ENCODE measurements at regions not wholly inside any gene's neighbourhood (a gene's known extent, or its start where the extent isn't known, plus 50 kb on each side); places are given as distances from the start of the nearest gene placed in this dataset.

DNA sequence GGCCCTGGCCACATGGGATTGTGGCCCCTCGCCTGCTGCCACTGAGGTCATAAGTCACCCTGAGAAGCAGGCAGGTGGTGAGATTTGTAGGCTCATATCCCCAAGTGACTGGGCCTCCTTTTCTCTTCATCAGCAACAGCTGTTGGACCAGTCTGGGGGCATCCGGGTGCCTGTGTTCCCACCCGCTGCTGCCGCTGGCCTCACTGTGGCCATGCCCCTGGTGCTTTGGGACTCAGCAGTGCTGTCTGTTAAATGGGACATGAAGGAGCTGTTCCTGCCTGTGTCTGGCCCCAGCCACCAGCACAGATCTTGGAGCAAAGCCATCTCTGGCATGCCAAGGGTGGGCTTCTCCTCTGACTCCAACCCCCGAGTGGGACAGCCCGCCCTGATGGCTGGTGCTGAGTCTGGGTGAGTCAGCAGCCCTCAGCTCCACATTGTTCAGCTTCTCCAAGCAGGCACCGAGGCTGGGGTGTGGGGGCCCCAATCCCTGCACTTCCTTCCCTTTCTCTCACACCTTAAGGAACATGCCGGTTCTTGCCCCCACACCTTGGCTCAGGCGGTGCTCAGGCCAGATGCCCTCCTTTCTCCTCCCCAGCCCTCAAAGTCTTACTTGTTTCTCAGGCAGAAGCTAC is 207.9 kb downstream of the GLI2 start:
- no peak for DNase-seq
- H3K36me3 Mint-ChIP-seq (ENCODE audit: low read depth) = no peaks in the 10 kb centered on the region
- no peaks in the 10 kb centered on the region for H3K27me3 Mint-ChIP-seq
- CTCF ChIA-PET = no interaction called here
- no peaks in the 10 kb centered on the region for H3K9me3 Mint-ChIP-seq
- H3K4me1 Mint-ChIP-seq = no peaks in the 10 kb centered on the region
- no peak overlapping the region for H3K4me3 Mint-ChIP-seq
- H3K27ac Mint-ChIP-seq = no peak overlapping the region
- POLR2A ChIA-PET = no interaction called here

DNA sequence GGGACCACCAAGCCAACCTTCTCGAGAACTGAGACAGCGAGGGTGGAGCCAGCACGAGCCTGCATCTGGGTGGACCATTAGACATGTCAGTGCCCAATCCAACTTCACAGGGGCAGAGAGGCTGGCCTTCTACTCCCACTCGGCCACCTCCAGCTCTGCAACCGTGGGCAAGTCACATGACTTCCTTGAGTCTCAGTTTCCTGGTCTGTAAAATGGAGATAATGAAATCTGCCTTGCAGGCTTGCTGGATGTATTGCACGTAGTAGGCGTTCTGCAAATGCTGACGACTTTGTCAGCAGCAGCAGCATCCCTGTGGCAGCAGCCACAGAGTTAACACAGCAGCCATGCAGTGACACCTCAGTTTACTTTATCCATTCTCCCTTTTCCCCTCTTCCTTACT is 208.9 kb downstream of the GLI2 start:
- ChIA-PET CTCF (no interaction called here), POLR2A (no interaction called here)

DNA sequence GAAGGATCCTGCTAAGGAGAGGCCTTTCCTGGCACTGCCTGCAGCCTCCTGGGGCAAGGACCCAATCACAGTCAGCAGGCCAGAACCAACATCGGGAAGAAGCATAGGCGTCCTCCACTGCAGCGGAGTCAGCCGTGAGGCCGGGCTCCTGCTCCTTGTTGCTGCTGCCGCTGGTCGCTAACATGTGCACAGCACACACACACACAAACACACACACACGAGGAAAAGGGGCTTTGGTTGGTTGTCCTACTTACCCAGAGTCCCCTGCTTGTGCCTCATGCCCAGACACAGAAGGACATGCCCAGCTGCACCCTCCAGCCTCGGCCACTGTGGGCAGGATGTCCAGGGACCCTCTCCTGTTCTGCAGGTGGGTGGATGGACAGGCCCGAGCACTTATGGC is 209.4 kb downstream of the GLI2 start:
- Mint-ChIP-seq H3K4me1 (peaks cover 4% of the 10 kb centered on the region), H3K27ac (no peak overlapping the region), H3K4me3 (no peak overlapping the region), H3K27me3 (no peaks in the 10 kb centered on the region), H3K9me3 (no peaks in the 10 kb centered on the region), H3K36me3 (ENCODE audit: low read depth) (no peaks in the 10 kb centered on the region)
- ChIA-PET CTCF (no interaction called here), POLR2A (no interaction called here)
- no peak for DNase-seq

More for the DNA sequence above, 208.9 kb downstream of the GLI2 start:
- Mint-ChIP-seq H3K27ac (no peak overlapping the region), H3K9me3 (no peaks in the 10 kb centered on the region), H3K4me3 (no peak overlapping the region), H3K4me1 (no peaks in the 10 kb centered on the region), H3K36me3 (ENCODE audit: low read depth) (no peaks in the 10 kb centered on the region), H3K27me3 (no peaks in the 10 kb centered on the region)
- DNase-seq = no peak

DNA sequence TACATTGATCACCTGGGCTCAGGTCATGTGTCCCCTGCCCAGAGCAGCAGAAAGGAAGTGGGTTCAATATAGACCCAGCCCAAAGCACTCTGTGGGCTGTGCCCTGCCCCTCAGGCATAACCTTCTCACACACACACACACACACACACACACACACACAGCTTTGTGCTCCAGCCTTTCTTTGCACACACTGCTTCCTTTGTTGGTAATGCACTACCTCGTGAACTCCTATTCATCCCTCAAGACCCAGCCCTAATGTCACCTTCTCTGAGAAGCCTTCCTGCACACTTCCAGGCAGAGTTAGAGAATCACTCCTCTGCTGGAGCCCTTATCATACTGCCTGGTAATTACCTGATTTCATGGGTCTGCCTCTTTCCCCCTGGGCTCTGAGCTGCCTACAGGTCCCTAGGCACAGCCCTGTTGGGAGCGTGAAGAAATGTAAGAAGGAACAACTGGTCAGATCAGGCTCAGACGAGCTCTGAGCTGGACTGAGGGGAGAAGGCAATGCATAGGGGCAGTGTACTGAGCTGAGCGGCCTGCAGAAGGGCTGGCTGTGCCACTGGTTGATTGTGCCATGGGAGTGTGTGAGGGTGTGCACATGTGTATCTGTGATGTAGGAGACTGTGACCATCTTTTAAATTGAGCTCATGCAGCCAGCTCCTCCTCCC is 210.3 kb downstream of the GLI2 start:
- DNase-seq = no peak
- no peaks in the 10 kb centered on the region for H3K36me3 Mint-ChIP-seq (ENCODE audit: low read depth)
- POLR2A ChIA-PET = no interaction called here
- H3K27ac Mint-ChIP-seq = no peak overlapping the region
- no peaks in the 10 kb centered on the region for H3K27me3 Mint-ChIP-seq
- no peak overlapping the region for H3K4me3 Mint-ChIP-seq
- CTCF ChIA-PET = interaction anchor here (1.1 to 1.7 kb wide), 3 partner anchors 10 to 26 kb away, joined by 3 to 4 read pairs (median 3); no protein-coding TSS in a partner anchor
- no peaks in the 10 kb centered on the region for H3K9me3 Mint-ChIP-seq
- peaks cover 5% of the 10 kb centered on the region for H3K4me1 Mint-ChIP-seq

GRCh38 chr2:120947327-120947726 is 211.7 kb downstream of the GLI2 start:
- ChIA-PET CTCF (interaction anchor here (1.7 kb wide), 1 partner anchor 9 kb away, joined by 3 read pairs; no protein-coding TSS in a partner anchor), POLR2A (no interaction called here)
- no peaks in the 10 kb centered on the region for H3K9me3 Mint-ChIP-seq
- no peak for DNase-seq
- H3K27ac Mint-ChIP-seq = no peak overlapping the region
- H3K36me3 Mint-ChIP-seq (ENCODE audit: low read depth) = no peaks in the 10 kb centered on the region
- peaks cover 5% of the 10 kb centered on the region for H3K4me1 Mint-ChIP-seq
- no peaks in the 10 kb centered on the region for H3K27me3 Mint-ChIP-seq
- no peak overlapping the region for H3K4me3 Mint-ChIP-seq

DNA sequence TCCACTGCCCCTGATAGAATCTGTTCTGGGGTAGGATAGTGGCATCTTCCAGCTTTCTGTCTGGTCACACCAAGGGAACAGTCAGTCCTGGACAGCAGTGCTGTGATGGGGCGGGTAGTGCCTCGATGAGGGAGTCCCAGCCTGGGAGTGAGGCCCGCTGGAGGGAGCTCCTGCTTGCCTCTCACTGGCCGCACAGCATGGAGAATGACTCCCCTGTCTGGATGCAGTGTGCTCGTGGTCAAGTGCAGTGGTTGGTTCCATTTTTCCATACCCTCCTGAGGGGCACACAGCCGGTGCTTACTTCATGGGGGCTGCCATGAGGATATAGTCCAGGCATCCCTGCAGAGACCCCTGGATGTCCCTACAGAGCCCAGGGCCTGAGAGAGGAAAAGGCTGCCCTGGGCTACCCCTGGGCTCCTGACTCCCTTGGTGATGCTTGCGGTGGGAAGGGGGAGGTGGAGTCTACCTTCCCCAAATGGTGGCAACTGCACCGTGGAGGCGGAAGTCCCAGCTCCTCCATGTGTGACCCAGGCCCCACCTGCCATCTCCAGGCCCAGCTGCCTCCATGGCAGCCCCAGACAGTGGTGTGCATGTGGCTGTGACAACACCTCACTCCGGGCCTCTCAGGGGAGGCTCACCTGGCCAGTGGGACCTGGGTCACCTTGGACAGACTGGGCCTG is 212.5 kb downstream of the GLI2 start:
- ChIA-PET POLR2A (no interaction called here), CTCF (no interaction called here)
- peaks cover 5% of the 10 kb centered on the region for H3K4me1 Mint-ChIP-seq
- H3K36me3 Mint-ChIP-seq (ENCODE audit: low read depth) = no peaks in the 10 kb centered on the region
- no peak for DNase-seq
- no peaks in the 10 kb centered on the region for H3K9me3 Mint-ChIP-seq
- no peaks in the 10 kb centered on the region for H3K27me3 Mint-ChIP-seq
- H3K27ac Mint-ChIP-seq = no peak overlapping the region
- H3K4me3 Mint-ChIP-seq = no peak overlapping the region

DNA sequence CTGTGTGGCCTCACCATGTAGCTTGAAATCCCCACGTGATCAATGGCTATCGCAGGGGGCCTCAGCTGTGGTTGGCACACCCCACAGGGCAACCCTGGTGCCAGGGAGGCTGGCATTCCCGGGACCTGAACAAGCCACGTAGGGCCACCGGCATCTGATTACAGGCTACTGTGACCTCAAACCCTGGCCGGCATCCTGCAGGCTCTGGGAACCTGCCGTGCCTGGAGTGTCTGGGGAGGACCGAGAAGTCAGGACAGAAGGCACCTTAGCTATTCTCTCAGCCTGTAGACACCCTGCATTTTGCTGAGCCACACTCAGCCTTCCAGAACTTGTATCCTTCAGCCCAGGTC is 213.0 kb downstream of the GLI2 start:
- DNase-seq = no peak
- Mint-ChIP-seq H3K4me3 (no peak overlapping the region), H3K36me3 (ENCODE audit: low read depth) (no peaks in the 10 kb centered on the region), H3K9me3 (no peaks in the 10 kb centered on the region), H3K27ac (no peak overlapping the region), H3K27me3 (no peaks in the 10 kb centered on the region), H3K4me1 (peaks cover 5% of the 10 kb centered on the region)
- ChIA-PET POLR2A (no interaction called here), CTCF (no interaction called here)

GRCh38 chr2:120949027-120949956 is 213.6 kb downstream of the GLI2 start:
- no peak overlapping the region for H3K27ac Mint-ChIP-seq
- DNase-seq = no peak

DNA sequence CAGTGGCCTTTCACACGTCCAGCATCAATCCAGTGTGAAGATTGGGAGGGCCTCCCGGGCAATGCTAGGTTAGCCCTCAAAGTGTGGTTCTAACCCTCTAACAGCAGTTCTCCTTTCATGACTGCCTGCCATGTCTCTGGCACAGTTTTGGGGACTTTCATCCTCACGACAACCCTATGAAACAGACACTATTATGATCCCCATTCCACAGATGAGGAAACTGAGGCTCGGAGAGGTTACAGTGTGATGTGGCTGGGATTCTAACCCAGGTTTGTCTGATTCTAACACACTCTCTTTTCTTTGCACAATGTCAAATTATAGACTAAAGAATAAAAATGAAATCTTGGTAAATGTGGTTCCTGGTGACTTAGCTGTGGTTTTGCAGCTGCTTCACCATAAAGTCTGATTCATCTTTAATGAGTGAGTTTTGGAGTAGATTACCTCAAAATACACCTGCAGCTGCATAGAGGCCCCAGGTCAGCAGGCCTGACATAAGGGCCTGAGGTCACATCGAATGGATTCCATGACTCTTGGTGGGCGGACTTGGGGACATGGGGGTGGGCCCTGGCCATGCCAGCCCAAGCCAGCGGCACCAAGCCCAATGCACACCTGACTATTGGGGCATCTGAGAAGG is 214.4 kb downstream of the GLI2 start:
- no peaks in the 10 kb centered on the region for H3K27me3 Mint-ChIP-seq
- peaks cover 5% of the 10 kb centered on the region for H3K4me1 Mint-ChIP-seq
- no peak overlapping the region for H3K27ac Mint-ChIP-seq
- CTCF ChIA-PET = no interaction called here
- DNase-seq = no peak
- H3K36me3 Mint-ChIP-seq (ENCODE audit: low read depth) = no peaks in the 10 kb centered on the region
- H3K4me3 Mint-ChIP-seq = no peak overlapping the region
- POLR2A ChIA-PET = no interaction called here
- H3K9me3 Mint-ChIP-seq = no peaks in the 10 kb centered on the region

More at GRCh38 chr2:120949027-120949956, 213.6 kb downstream of the GLI2 start:
- H3K36me3 Mint-ChIP-seq (ENCODE audit: low read depth) = no peaks in the 10 kb centered on the region
- POLR2A ChIA-PET = no interaction called here
- CTCF ChIA-PET = no interaction called here
- H3K27me3 Mint-ChIP-seq = no peaks in the 10 kb centered on the region
- peaks cover 5% of the 10 kb centered on the region for H3K4me1 Mint-ChIP-seq
- H3K9me3 Mint-ChIP-seq = no peaks in the 10 kb centered on the region
- H3K4me3 Mint-ChIP-seq = no peak overlapping the region

DNA sequence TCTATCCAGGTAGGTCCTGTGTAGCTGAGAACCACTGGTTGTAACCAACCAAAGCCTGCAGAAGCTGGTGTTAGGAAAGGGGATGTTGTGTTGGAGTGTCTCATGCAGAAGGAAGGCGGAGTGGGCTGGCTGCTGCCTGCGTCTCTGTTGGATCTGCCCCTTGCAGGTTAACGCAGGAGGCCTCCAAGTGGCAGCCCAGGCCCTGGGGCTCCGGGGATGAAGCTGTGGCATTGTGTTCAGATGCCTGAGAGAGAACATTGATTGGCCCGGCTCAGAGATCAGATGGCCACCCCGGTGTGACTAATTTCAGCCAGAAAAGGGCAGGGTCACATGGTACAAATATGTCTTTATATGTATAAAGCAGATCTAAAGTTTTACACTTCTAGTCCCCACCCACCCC is 216.0 kb downstream of the GLI2 start:
- Mint-ChIP-seq H3K9me3 (no peaks in the 10 kb centered on the region), H3K27me3 (no peaks in the 10 kb centered on the region), H3K36me3 (ENCODE audit: low read depth) (no peaks in the 10 kb centered on the region), H3K4me3 (no peak overlapping the region), H3K4me1 (peaks cover 5% of the 10 kb centered on the region), H3K27ac (no peak overlapping the region)
- DNase-seq = no peak
- ChIA-PET POLR2A (no interaction called here), CTCF (no interaction called here)

DNA sequence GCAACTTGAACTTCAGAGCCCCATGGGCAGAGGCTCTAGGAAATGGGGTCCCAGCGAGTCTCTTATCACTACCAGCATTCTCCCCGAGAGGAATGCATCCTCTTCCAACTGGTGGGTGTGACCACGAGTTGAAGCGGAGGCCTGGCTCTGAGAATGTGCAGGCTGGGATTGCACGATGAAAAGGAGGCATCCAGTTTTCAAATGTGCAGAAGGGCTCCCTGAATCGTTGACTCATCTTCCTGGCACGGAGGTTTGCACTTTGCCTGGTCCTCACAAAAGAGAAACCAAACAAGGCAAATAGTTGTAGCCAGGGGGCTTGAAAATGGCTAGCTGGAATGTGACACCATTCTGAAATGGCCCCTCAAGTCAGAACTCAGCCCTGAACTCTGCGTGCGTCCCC is 216.7 kb downstream of the GLI2 start:
- DNase-seq = no peak
- ChIA-PET CTCF (no interaction called here), POLR2A (no interaction called here)
- peaks cover 5% of the 10 kb centered on the region for H3K4me1 Mint-ChIP-seq
- H3K4me3 Mint-ChIP-seq = no peak overlapping the region
- H3K36me3 Mint-ChIP-seq (ENCODE audit: low read depth) = no peaks in the 10 kb centered on the region
- no peaks in the 10 kb centered on the region for H3K27me3 Mint-ChIP-seq
- no peaks in the 10 kb centered on the region for H3K9me3 Mint-ChIP-seq
- no peak overlapping the region for H3K27ac Mint-ChIP-seq

- DNase-seq = no peak
- no peak overlapping the region for H3K4me3 Mint-ChIP-seq
- H3K9me3 Mint-ChIP-seq = no peaks in the 10 kb centered on the region
- CTCF ChIA-PET = interaction anchor here (0.7 kb wide), 1 partner anchor 13 kb away, joined by 3 read pairs; no protein-coding TSS in a partner anchor
- no peak overlapping the region for H3K27ac Mint-ChIP-seq
- POLR2A ChIA-PET = no interaction called here
- no peaks in the 10 kb centered on the region for H3K27me3 Mint-ChIP-seq
- no peaks in the 10 kb centered on the region for H3K36me3 Mint-ChIP-seq (ENCODE audit: low read depth)
- peaks cover 5% of the 10 kb centered on the region for H3K4me1 Mint-ChIP-seq
These were observed 217.5 kb downstream of the GLI2 start for GRCh38 chr2:120953066-120953756.

Measured in activated CD4-positive, alpha-beta T cell treated with anti-CD3 and anti-CD28 coated beads, Interleukin-2, amount 10 ng/mL, durations not matched to agents 7 days and 5 days (primary cell).